ENCODE measurements at regions not wholly inside any gene's neighbourhood (a gene's known extent, or its start where the extent isn't known, plus 50 kb on each side); places are given as distances from the start of the nearest gene placed in this dataset.

- no peak overlapping the region for H3K4me2 ChIP-seq
- H2AFZ ChIP-seq, result no peak overlapping the region
- intact Hi-C loops (cut with micrococcal nuclease; ENCODE audit: unreplicated experiment), result no loop called here
- H3K4me3 ChIP-seq, result no peak overlapping the region
- H3K36me3 ChIP-seq (ENCODE audit: low read depth), result no peaks in the 10 kb centered on the region
- H3K27ac ChIP-seq, result no peak overlapping the region
- no peaks in the 10 kb centered on the region for H3K4me1 ChIP-seq (replicated peaks; ENCODE audit: insufficient read depth)
- no peaks in the 10 kb centered on the region for H3F3A ChIP-seq (ENCODE audit: insufficient read depth, low read depth)
- H4K20me1 ChIP-seq (ENCODE audit: insufficient read depth), result no peaks in the 10 kb centered on the region
- H3K27me3 ChIP-seq (ENCODE audit: insufficient read depth, low read depth), result no peaks in the 10 kb centered on the region
- CTCF ChIA-PET, result no interaction called here
- TF ChIP-seq, protein P1, sequence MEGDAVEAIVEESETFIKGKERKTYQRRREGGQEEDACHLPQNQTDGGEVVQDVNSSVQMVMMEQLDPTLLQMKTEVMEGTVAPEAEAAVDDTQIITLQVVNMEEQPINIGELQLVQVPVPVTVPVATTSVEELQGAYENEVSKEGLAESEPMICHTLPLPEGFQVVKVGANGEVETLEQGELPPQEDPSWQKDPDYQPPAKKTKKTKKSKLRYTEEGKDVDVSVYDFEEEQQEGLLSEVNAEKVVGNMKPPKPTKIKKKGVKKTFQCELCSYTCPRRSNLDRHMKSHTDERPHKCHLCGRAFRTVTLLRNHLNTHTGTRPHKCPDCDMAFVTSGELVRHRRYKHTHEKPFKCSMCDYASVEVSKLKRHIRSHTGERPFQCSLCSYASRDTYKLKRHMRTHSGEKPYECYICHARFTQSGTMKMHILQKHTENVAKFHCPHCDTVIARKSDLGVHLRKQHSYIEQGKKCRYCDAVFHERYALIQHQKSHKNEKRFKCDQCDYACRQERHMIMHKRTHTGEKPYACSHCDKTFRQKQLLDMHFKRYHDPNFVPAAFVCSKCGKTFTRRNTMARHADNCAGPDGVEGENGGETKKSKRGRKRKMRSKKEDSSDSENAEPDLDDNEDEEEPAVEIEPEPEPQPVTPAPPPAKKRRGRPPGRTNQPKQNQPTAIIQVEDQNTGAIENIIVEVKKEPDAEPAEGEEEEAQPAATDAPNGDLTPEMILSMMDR (conservative IDR thresholded peaks at IDR 0.05), result no peak
- TF ChIP-seq EZH2 (IDR thresholded peaks at IDR 0.05; ENCODE audit: low read depth), result no peak
- no TSS peak for BruUV-seq (replicated peaks)
- POLR2A ChIA-PET (ENCODE audit: unreplicated experiment), result no interaction called here
- no peaks in the 10 kb centered on the region for H3K79me2 ChIP-seq (ENCODE audit: low read depth)
- no peaks in the 10 kb centered on the region for H3K9me3 ChIP-seq (ENCODE audit: insufficient read depth, low read depth)
- H3K9me2 ChIP-seq (ENCODE audit: insufficient read depth), result no peaks in the 10 kb centered on the region
- DNase-seq, result no peak
These were observed 735.6 kb upstream of the PTPRD start for GRCh38 chr9:11348366-11348765.

GRCh38 chr9:11349187-11349586 lies 736.4 kb upstream of the PTPRD start:
- Histone ChIP-seq H3K27me3 (ENCODE audit: insufficient read depth, low read depth) (no peaks in the 10 kb centered on the region), H3K9me2 (ENCODE audit: insufficient read depth) (no peaks in the 10 kb centered on the region), H3K79me2 (ENCODE audit: low read depth) (no peaks in the 10 kb centered on the region), H2AFZ (no peak overlapping the region), H3K9me3 (ENCODE audit: insufficient read depth, low read depth) (no peaks in the 10 kb centered on the region), H3K27ac (no peak overlapping the region), H4K20me1 (ENCODE audit: insufficient read depth) (no peaks in the 10 kb centered on the region), H3F3A (ENCODE audit: insufficient read depth, low read depth) (no peaks in the 10 kb centered on the region), H3K4me3 (no peak overlapping the region), H3K4me1 (replicated peaks; ENCODE audit: insufficient read depth) (no peaks in the 10 kb centered on the region), H3K4me2 (no peak overlapping the region), H3K36me3 (ENCODE audit: low read depth) (no peaks in the 10 kb centered on the region)
- intact Hi-C loops (cut with micrococcal nuclease; ENCODE audit: unreplicated experiment), result no loop called here
- DNase-seq, result no peak
- ChIA-PET POLR2A (ENCODE audit: unreplicated experiment) (no interaction called here), CTCF (no interaction called here)
- no TSS peak for BruUV-seq (replicated peaks)
- TF ChIP-seq EZH2 (IDR thresholded peaks at IDR 0.05; ENCODE audit: low read depth), result no peak
- TF ChIP-seq, protein P1 (conservative IDR thresholded peaks at IDR 0.05), result no peak

DNA sequence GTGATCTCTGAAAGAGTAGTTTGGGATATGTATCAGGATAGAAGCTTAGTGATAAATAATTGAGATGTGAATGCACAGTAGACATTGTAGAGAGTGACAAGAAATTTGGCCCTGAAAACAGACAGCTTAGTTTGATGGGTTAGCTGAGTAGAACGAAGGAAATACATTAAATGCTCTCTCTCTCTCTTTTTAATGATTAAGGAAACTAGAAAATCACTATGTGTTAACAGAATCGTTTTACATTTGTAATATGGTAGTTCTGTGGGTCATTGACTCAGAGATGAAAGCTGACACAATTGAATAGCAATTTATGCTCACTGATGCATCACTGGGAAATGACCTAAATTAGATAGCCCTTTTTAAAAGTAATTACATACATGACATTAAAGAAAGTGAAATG lies 739.8 kb upstream of the PTPRD start:
- Histone ChIP-seq H3K27me3 (ENCODE audit: insufficient read depth, low read depth) (no peaks in the 10 kb centered on the region), H3K9me2 (ENCODE audit: insufficient read depth) (no peaks in the 10 kb centered on the region), H3F3A (ENCODE audit: insufficient read depth, low read depth) (no peaks in the 10 kb centered on the region), H4K20me1 (ENCODE audit: insufficient read depth) (no peaks in the 10 kb centered on the region), H3K9me3 (ENCODE audit: insufficient read depth, low read depth) (no peaks in the 10 kb centered on the region), H3K4me3 (no peak overlapping the region), H3K27ac (no peak overlapping the region), H3K4me1 (replicated peaks; ENCODE audit: insufficient read depth) (no peaks in the 10 kb centered on the region), H3K36me3 (ENCODE audit: low read depth) (no peaks in the 10 kb centered on the region), H3K4me2 (no peak overlapping the region), H3K79me2 (ENCODE audit: low read depth) (no peaks in the 10 kb centered on the region), H2AFZ (no peak overlapping the region)
- ChIA-PET POLR2A (ENCODE audit: unreplicated experiment) (no interaction called here), CTCF (no interaction called here)
- intact Hi-C loops (cut with micrococcal nuclease; ENCODE audit: unreplicated experiment), result no loop called here
- no TSS peak for BruUV-seq (replicated peaks)
- no peak for DNase-seq
- no peak for TF ChIP-seq EZH2 (IDR thresholded peaks at IDR 0.05; ENCODE audit: low read depth)
- TF ChIP-seq, protein P1 (conservative IDR thresholded peaks at IDR 0.05), result no peak

All from PC-9 (cell line).